NB4 (cell line): ENCODE measurements at regions not wholly inside any gene's neighbourhood (a gene's known extent, or its start where the extent isn't known, plus 50 kb on each side); places are given as distances from the start of the nearest gene placed in this dataset.

Experiments
- TF ChIP-seq, protein P1 (sequence below): IDR thresholded peaks from 2 replicates; pipeline ENCODE4 v1.6.1; 2011; ENCODE audit warnings: low read depth, low read length
- TF ChIP-seq, protein P2 (sequence below): IDR thresholded peaks from one replicate; pipeline ENCODE4 v1.5.1; 2012; ENCODE audit warnings: low read depth, low read length

DNA sequence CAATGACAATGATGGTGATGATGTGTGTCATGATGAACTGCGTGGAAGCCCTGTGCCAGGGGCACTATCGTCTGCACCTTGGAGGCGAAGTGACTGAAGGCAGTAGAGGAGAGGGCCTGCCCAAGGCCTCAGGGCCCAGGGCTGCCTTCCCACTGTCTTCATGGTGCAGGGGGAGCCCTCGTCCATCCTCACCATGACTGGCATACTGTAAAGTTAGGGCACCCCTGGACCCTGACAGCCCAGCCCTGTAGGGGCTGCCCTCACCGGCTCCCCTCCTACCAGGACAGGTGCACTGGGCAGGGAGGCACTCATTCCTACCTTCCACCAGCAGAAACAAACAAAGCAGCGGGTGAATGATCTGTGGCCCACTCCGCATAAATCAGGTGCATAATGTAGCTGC is 156.9 kb upstream of the C1orf174 start:
- TF ChIP-seq, protein P1, sequence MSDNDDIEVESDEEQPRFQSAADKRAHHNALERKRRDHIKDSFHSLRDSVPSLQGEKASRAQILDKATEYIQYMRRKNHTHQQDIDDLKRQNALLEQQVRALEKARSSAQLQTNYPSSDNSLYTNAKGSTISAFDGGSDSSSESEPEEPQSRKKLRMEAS = no peak
- TF ChIP-seq, protein P2, sequence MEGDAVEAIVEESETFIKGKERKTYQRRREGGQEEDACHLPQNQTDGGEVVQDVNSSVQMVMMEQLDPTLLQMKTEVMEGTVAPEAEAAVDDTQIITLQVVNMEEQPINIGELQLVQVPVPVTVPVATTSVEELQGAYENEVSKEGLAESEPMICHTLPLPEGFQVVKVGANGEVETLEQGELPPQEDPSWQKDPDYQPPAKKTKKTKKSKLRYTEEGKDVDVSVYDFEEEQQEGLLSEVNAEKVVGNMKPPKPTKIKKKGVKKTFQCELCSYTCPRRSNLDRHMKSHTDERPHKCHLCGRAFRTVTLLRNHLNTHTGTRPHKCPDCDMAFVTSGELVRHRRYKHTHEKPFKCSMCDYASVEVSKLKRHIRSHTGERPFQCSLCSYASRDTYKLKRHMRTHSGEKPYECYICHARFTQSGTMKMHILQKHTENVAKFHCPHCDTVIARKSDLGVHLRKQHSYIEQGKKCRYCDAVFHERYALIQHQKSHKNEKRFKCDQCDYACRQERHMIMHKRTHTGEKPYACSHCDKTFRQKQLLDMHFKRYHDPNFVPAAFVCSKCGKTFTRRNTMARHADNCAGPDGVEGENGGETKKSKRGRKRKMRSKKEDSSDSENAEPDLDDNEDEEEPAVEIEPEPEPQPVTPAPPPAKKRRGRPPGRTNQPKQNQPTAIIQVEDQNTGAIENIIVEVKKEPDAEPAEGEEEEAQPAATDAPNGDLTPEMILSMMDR = no peak
